A549 (cell line): ENCODE measurements at regions not wholly inside any gene's neighbourhood (a gene's known extent, or its start where the extent isn't known, plus 50 kb on each side); places are given as distances from the start of the nearest gene placed in this dataset.

Experiments used
- ATOH8 ChIP-seq: fragments of 250-450 bp; sonication (Bioruptor Pico); IDR thresholded peaks from 2 replicates; pipeline ENCODE4 v1.5.0; 2020; ENCODE audit warnings: low read depth, mild to moderate bottlenecking, moderate library complexity
- CHD2 ChIP-seq: fragments of 150-350 bp; IDR thresholded peaks from 2 replicates; pipeline ENCODE4 v1.6.1; 2014; ENCODE audit warnings: low read length; ENCODE audit not compliant: partially characterized antibody
- CTCF ChIP-seq: fragments of >200 bp; sonication (Bioruptor Twin); formaldehyde crosslinking; IDR thresholded peaks from 3 replicates; pipeline ENCODE4 v1.5.1; 2016
- EHMT2 ChIP-seq: fragments of 200-600 bp; sonication (generic); IDR thresholded peaks from 2 replicates; pipeline ENCODE4 v1.6.1; 2016; ENCODE audit warnings: antibody characterized with exemption, low read depth, mild to moderate bottlenecking, moderate library complexity
- ELK1 ChIP-seq: fragments of 150-350 bp; IDR thresholded peaks from 2 replicates; pipeline ENCODE4 v1.6.1; 2014; ENCODE audit warnings: low read depth, mild to moderate bottlenecking, low read length
- HDAC2 ChIP-seq: fragments of 200-600 bp; sonication (generic); IDR thresholded peaks from 2 replicates; pipeline ENCODE4 v1.6.1; 2016
- MAX ChIP-seq: IDR thresholded peaks from 2 replicates; pipeline ENCODE4 v1.6.1; 2012
- POLR2A ChIP-seq: IDR thresholded peaks from 2 replicates; pipeline ENCODE4 v1.6.1; 2012; ENCODE audit warnings: mild to moderate bottlenecking, low read length
- SMC3 ChIP-seq: fragments of >200 bp; sonication (Bioruptor Twin); formaldehyde crosslinking; IDR thresholded peaks from 3 replicates; pipeline ENCODE4 v1.6.1; 2018; ENCODE audit warnings: inconsistent platforms
- TP53 ChIP-seq: fragments of 250-450 bp; sonication (Bioruptor Pico); IDR thresholded peaks from 2 replicates; pipeline ENCODE4 v1.5.0; 2021; ENCODE audit warnings: mild to moderate bottlenecking, moderate library complexity
- TF ChIP-seq, protein P1 (sequence below): fragments of >200 bp; sonication (Bioruptor Twin); formaldehyde crosslinking; IDR thresholded peaks from 2 replicates; pipeline ENCODE4 v1.6.1; 2016

DNA sequence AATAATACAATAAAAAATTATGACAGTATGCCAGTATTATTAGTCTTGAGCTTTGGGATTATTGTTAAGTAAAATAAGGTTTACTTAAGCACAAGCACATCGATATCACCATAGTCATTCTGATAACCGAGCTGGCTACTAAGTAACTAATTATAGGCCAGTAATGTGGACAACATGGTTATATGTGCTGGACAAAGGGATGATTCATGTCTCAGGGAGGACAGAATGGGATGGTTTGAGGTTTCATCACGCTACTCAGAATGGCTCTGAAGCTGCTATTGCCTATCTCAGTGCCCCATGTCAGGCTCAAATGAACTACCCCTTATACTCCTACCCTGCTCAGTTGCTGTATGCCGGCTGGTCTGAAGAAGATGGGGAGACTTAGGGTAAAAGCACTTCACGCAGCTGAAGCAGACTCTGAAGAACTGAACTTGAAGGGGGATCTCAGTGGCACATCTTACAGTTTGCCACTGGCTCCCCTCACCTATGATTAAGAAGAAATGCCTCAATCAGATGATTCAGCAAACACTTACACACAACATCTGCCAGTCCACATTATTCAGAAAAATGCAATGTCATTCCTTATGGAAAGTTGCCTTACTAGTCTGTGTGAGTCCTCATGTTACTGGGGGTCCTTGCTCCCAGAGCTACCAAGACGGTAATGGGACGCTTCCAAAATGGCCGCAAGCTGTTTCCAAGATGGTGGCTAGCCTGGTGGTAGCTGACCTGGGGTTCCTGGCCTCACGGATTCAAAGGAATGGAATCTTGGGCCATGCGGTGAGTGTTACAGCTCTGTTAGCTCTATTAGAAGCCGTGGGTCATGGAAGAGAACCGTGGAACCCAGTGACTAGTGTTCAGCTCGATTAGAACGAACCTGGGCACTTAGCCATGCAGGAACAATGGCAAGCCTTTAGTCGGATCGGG is 1098.6 kb downstream of the TAF11L14 start:
- no peak for TF ChIP-seq ELK1
- TF ChIP-seq CTCF = no peak
- no peak for TF ChIP-seq POLR2A
- TF ChIP-seq, protein P1, sequence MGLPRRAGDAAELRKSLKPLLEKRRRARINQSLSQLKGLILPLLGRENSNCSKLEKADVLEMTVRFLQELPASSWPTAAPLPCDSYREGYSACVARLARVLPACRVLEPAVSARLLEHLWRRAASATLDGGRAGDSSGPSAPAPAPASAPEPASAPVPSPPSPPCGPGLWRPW = no peak
- TF ChIP-seq HDAC2 = no peak
- no peak for TF ChIP-seq MAX
- no peak for TF ChIP-seq EHMT2
- no peak for TF ChIP-seq TP53 (CRISPR knock-in tag)
- TF ChIP-seq ATOH8 (CRISPR knock-in tag) = no peak
- TF ChIP-seq CHD2 = no peak
- no peak for TF ChIP-seq SMC3
